ENCODE measurements at regions not wholly inside any gene's neighbourhood (a gene's known extent, or its start where the extent isn't known, plus 50 kb on each side); places are given as distances from the start of the nearest gene placed in this dataset.

- no peaks in the 10 kb centered on the region for H3K9me3 ChIP-seq (ENCODE audit: low read depth, low read length)
- no peak overlapping the region for H3K9ac ChIP-seq (ENCODE audit: insufficient read length)
- DNase-seq (ENCODE audit: low read depth, low spot score) = peak; percentile 95
- H3K4me3 ChIP-seq = 0 out of 2 replicates have a peak overlapping the region, but pooled peaks have one; percentile 16
- TF ChIP-seq FOXP2 (optimal IDR thresholded peaks at IDR 0.05; ENCODE audit: control extremely low read depth, extremely low read length, insufficient read depth) = peak; percentile 93
- peak; percentile 40; the same call in 1 of the 2 replicates for TF ChIP-seq POLR2AphosphoS5 (IDR thresholded peaks at IDR 0.05; ENCODE audit: borderline replicate concordance, low read depth, low read length)
- no peak for TF ChIP-seq EZH2 (IDR thresholded peaks at IDR 0.05)
- no peaks in the 10 kb centered on the region for H3K36me3 ChIP-seq (ENCODE audit: insufficient read depth, low read length)
- peak overlapping the region; percentile 74; the same call in 1 of the 2 replicates for H3K27ac ChIP-seq
Observed at GRCh38 chr11:109298865-109299264, 123.1 kb upstream of the C11orf87 start.

GRCh38 chr11:109300211-109300610 is 121.8 kb upstream of the C11orf87 start:
- Histone ChIP-seq H3K36me3 (ENCODE audit: insufficient read depth, low read length) (no peaks in the 10 kb centered on the region), H3K9ac (ENCODE audit: insufficient read length) (no peak overlapping the region), H3K4me3 (no peak overlapping the region), H3K9me3 (ENCODE audit: low read depth, low read length) (no peaks in the 10 kb centered on the region), H3K27ac (no peak overlapping the region)
- DNase-seq (ENCODE audit: low read depth, low spot score) = no peak
- TF ChIP-seq FOXP2 (optimal IDR thresholded peaks at IDR 0.05; ENCODE audit: control extremely low read depth, extremely low read length, insufficient read depth) (no peak), POLR2AphosphoS5 (IDR thresholded peaks at IDR 0.05; ENCODE audit: borderline replicate concordance, low read depth, low read length) (no peak), EZH2 (IDR thresholded peaks at IDR 0.05) (no peak)

GRCh38 chr11:109302591-109303334 is 119.2 kb upstream of the C11orf87 start:
- no peaks in the 10 kb centered on the region for H3K36me3 ChIP-seq (ENCODE audit: insufficient read depth, low read length)
- H3K9ac ChIP-seq (ENCODE audit: insufficient read length) = no peak overlapping the region
- H3K9me3 ChIP-seq (ENCODE audit: low read depth, low read length) = no peaks in the 10 kb centered on the region
- no peak for TF ChIP-seq FOXP2 (optimal IDR thresholded peaks at IDR 0.05; ENCODE audit: control extremely low read depth, extremely low read length, insufficient read depth)
- no peak for TF ChIP-seq EZH2 (IDR thresholded peaks at IDR 0.05)
- no peak for TF ChIP-seq POLR2AphosphoS5 (IDR thresholded peaks at IDR 0.05; ENCODE audit: borderline replicate concordance, low read depth, low read length)
- H3K27ac ChIP-seq = no peak overlapping the region
- H3K4me3 ChIP-seq = no peak overlapping the region
- DNase-seq (ENCODE audit: low read depth, low spot score) = no peak

- H3K27ac ChIP-seq = no peak overlapping the region
- no peak overlapping the region for H3K9ac ChIP-seq (ENCODE audit: insufficient read length)
- no peaks in the 10 kb centered on the region for H3K9me3 ChIP-seq (ENCODE audit: low read depth, low read length)
- no peaks in the 10 kb centered on the region for H3K36me3 ChIP-seq (ENCODE audit: insufficient read depth, low read length)
- DNase-seq (ENCODE audit: low read depth, low spot score) = no peak
- H3K4me3 ChIP-seq = no peak overlapping the region
- TF ChIP-seq FOXP2 (optimal IDR thresholded peaks at IDR 0.05; ENCODE audit: control extremely low read depth, extremely low read length, insufficient read depth) = no peak
- TF ChIP-seq EZH2 (IDR thresholded peaks at IDR 0.05) = no peak
- TF ChIP-seq POLR2AphosphoS5 (IDR thresholded peaks at IDR 0.05; ENCODE audit: borderline replicate concordance, low read depth, low read length) = no peak
Observed at GRCh38 chr11:109303342-109303741, 118.6 kb upstream of the C11orf87 start.

GRCh38 chr11:109304159-109304558 is 117.8 kb upstream of the C11orf87 start:
- no peak for DNase-seq (ENCODE audit: low read depth, low spot score)
- H3K27ac ChIP-seq = no peak overlapping the region
- TF ChIP-seq FOXP2 (optimal IDR thresholded peaks at IDR 0.05; ENCODE audit: control extremely low read depth, extremely low read length, insufficient read depth) (no peak), POLR2AphosphoS5 (IDR thresholded peaks at IDR 0.05; ENCODE audit: borderline replicate concordance, low read depth, low read length) (no peak), EZH2 (IDR thresholded peaks at IDR 0.05) (no peak)
- H3K36me3 ChIP-seq (ENCODE audit: insufficient read depth, low read length) = no peaks in the 10 kb centered on the region
- no peak overlapping the region for H3K9ac ChIP-seq (ENCODE audit: insufficient read length)
- H3K9me3 ChIP-seq (ENCODE audit: low read depth, low read length) = no peaks in the 10 kb centered on the region
- no peak overlapping the region for H3K4me3 ChIP-seq

GRCh38 chr11:109305009-109305408 is 117.0 kb upstream of the C11orf87 start:
- H3K9me3 ChIP-seq (ENCODE audit: low read depth, low read length) = no peaks in the 10 kb centered on the region
- no peak overlapping the region for H3K4me3 ChIP-seq
- TF ChIP-seq POLR2AphosphoS5 (IDR thresholded peaks at IDR 0.05; ENCODE audit: borderline replicate concordance, low read depth, low read length) (no peak), EZH2 (IDR thresholded peaks at IDR 0.05) (no peak), FOXP2 (optimal IDR thresholded peaks at IDR 0.05; ENCODE audit: control extremely low read depth, extremely low read length, insufficient read depth) (no peak)
- DNase-seq (ENCODE audit: low read depth, low spot score) = no peak
- no peak overlapping the region for H3K9ac ChIP-seq (ENCODE audit: insufficient read length)
- H3K36me3 ChIP-seq (ENCODE audit: insufficient read depth, low read length) = no peaks in the 10 kb centered on the region
- no peak overlapping the region for H3K27ac ChIP-seq

- no peaks in the 10 kb centered on the region for H3K36me3 ChIP-seq (ENCODE audit: insufficient read depth, low read length)
- no peaks in the 10 kb centered on the region for H3K9me3 ChIP-seq (ENCODE audit: low read depth, low read length)
- H3K4me3 ChIP-seq = no peak overlapping the region
- TF ChIP-seq FOXP2 (optimal IDR thresholded peaks at IDR 0.05; ENCODE audit: control extremely low read depth, extremely low read length, insufficient read depth) (no peak), EZH2 (IDR thresholded peaks at IDR 0.05) (no peak), POLR2AphosphoS5 (IDR thresholded peaks at IDR 0.05; ENCODE audit: borderline replicate concordance, low read depth, low read length) (no peak)
- DNase-seq (ENCODE audit: low read depth, low spot score) = no peak
- no peak overlapping the region for H3K27ac ChIP-seq
- no peak overlapping the region for H3K9ac ChIP-seq (ENCODE audit: insufficient read length)
Observed at GRCh38 chr11:109306322-109306721, 115.7 kb upstream of the C11orf87 start.

- H3K9me3 ChIP-seq (ENCODE audit: low read depth, low read length) = no peaks in the 10 kb centered on the region
- no peak overlapping the region for H3K9ac ChIP-seq (ENCODE audit: insufficient read length)
- DNase-seq (ENCODE audit: low read depth, low spot score) = no peak
- TF ChIP-seq EZH2 (IDR thresholded peaks at IDR 0.05) (no peak), POLR2AphosphoS5 (IDR thresholded peaks at IDR 0.05; ENCODE audit: borderline replicate concordance, low read depth, low read length) (no peak), FOXP2 (optimal IDR thresholded peaks at IDR 0.05; ENCODE audit: control extremely low read depth, extremely low read length, insufficient read depth) (no peak)
- no peak overlapping the region for H3K4me3 ChIP-seq
- no peaks in the 10 kb centered on the region for H3K36me3 ChIP-seq (ENCODE audit: insufficient read depth, low read length)
- no peak overlapping the region for H3K27ac ChIP-seq
Observed at GRCh38 chr11:109307366-109307765, 114.6 kb upstream of the C11orf87 start.

Data from SK-N-MC (cell line).